ENCODE measurements at regions not wholly inside any gene's neighbourhood (a gene's known extent, or its start where the extent isn't known, plus 50 kb on each side); places are given as distances from the start of the nearest gene placed in this dataset.
"Not testable (repeated sequence)": the region's sequence is repeated elsewhere in the genome, so short reads cannot be mapped to it uniquely, and the experiment has no call there.

DNA sequence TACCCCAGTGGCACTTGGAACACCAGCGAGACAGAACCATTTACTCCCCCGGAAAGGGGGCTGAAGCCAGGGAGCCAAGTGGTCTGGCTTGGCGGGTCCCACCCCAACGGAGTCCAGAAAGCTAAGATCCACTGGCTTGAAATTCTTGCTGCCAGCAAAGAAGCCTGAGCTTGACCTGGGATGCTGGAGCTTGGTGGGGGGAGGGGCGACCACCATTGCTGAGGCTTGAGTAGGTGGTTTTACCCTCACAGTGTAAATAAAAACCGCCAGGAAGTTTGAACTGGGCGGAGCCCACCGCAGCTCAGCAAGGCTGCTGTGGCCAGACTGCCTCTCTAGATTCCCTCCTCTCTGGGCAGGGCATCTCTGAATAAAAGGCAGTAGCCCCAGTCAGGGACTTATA, 62.8 kb downstream of the RPS24 start:
- FAIRE-seq; DNase-seq (ENCODE audit: insufficient read length, low spot score): not testable (repeated sequence)

DNA sequence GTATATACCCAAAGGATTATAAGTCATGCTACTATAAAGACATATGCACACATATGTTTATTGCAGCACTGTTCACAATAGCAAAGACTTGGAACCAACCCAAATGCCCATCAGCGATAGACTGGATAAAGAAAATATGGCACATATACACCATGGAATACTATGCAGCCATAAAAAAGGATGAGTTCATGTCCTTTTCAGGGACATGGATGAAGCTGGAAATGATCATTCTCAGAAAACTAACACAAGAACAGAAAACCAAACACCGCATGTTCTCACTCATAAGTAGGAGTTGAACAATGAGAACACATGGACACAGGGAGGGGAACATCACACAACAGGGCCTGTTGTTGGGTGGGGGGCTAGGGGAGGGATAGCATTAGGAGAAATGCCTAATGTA, 68.9 kb downstream of the RPS24 start:
- not testable (repeated sequence) for FAIRE-seq; DNase-seq (ENCODE audit: insufficient read length, low spot score)

DNA sequence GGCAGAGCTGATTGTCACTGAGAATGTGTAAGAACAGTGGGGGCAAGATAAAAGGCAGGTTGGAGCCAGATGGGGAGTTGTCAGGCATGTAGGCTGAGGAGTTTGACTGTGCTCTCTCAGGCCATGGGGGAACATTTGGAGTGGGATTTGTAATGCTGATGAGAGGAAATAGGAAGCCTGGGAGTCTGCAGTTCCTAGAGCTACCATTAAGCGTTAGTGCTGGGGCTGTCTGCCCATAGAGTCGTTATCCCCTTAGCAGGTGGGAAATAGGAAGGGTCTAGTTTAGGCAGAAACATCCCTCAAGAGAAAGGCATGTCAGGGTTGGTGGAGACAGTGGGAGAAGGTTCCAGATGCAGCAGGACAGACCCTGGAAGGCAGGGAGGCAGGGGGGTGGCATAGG, 75.5 kb downstream of the RPS24 start:
- FAIRE-seq: no peak
- DNase-seq (ENCODE audit: insufficient read length, low spot score): no peak
- TF ChIP-seq POLR2A (IDR thresholded peaks at IDR 0.05; ENCODE audit: low read depth, low read length): no peak

DNA sequence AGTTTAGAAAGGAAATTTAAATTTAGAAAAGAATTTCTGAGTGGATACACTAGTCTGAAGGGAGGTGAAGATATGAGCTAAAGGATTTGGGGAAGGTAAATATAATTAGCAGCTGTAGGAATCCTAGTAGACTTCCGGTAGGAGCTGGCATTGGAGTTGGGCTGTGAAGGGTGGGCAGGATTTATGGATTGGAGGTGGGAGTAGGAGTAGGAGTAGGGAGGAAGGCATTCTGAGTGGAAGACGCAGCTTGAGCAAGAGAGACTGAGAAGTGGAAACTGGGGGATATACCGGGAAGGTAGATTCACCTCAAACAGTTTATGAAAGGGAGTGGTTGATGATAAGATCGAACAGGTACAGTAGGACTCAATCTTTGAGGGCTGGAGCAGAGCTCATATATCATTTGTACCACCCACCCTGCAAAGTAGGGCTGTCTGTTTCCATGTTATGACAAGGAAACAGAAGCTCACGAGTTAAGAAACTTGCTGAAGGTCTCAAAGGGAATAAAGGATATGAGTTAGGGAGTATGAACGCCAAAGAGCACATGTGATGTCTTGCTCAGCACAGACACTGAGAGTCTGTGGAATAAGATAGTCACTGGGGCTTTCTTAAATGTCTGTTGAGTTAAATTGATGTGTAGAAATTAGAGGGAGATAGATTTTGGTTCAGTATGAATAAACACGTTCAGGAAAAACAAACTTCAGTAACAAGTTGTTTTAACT, 81.6 kb downstream of the RPS24 start:
- no peak for FAIRE-seq
- no peak for DNase-seq (ENCODE audit: insufficient read length, low spot score)
- no peak for TF ChIP-seq POLR2A (IDR thresholded peaks at IDR 0.05; ENCODE audit: low read depth, low read length)

DNA sequence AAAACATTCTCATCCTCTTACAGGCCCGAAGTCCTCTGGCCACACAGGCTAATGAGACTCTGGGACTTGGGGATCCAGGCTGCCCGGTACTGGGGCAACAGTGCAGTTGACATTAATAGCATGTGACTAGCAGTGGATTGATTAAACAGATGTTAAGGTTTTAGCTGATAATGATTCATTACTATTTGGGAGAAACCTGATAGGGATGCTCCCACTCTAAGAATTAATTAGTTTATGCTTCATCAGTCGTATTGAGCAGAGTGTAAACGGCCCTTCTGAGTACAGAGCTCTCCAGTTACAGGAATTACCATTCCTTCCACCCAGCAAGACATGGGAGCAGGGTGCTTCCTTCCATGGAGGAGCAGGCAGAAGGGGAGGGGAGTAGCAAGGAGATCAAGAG, 82.7 kb downstream of the RPS24 start:
- FAIRE-seq (no peak), DNase-seq (ENCODE audit: insufficient read length, low spot score) (no peak)
- TF ChIP-seq POLR2A (IDR thresholded peaks at IDR 0.05; ENCODE audit: low read depth, low read length): no peak

DNA sequence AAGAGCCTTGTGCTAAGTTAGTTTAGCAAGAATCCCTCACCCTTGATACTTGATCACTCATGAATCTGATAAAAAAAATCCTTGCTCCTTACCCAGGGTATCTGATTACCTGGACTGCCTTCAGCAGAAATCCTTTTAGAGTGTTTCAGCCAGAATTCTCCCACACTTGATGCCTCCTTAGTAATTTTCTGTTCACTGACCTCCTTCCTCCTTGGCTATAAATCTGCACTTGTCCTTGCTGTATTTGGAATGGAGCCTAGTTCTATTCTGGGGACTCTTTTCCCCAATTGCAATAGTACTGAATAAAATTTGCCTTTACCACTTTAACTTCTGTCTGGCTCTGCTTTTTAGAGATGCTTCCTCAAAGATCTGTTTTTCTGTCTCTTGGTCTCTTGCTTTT, 84.9 kb downstream of the RPS24 start:
- no peak for TF ChIP-seq POLR2A (IDR thresholded peaks at IDR 0.05; ENCODE audit: low read depth, low read length)
- no peak for DNase-seq (ENCODE audit: insufficient read length, low spot score)
- no peak for FAIRE-seq

DNA sequence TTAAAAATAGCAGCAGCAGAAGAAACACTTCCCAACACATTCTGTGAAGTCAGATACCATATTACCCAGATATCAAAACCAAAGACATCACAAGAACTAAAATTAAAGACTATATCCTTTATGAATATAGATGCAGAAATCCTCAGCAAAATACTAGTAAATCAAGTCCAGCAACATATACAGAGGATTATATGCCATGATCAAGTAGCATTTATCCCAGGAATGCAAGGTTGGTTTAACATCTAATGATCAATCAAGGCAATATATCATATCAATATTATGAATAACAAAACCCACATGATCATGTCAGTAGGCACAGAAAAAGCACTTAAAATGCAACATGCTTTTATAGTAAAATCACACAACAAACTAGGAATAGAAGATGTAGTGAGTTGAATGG, 88.1 kb downstream of the RPS24 start:
- no peak for TF ChIP-seq POLR2A (IDR thresholded peaks at IDR 0.05; ENCODE audit: low read depth, low read length)
- FAIRE-seq: no peak
- DNase-seq (ENCODE audit: insufficient read length, low spot score): no peak

DNA sequence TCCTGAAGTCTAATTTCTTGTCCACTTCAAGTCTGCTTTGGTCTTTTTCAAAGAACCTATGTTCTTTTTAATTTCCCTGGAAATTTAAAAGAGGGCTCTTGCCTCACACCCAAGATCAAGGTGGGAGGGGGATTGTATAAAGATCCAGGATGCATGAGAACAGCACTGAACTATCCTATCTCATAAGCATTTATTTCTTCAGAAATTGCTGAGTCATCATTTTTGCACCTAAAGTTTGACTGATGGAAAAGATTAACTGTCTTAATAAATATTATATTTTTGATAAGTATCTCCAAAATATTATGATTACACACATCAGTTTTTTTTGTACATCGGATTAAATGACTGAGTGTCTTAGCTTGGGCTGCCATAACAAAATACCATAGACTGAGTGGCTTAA, 90.5 kb downstream of the RPS24 start:
- no peak for TF ChIP-seq POLR2A (IDR thresholded peaks at IDR 0.05; ENCODE audit: low read depth, low read length)
- DNase-seq (ENCODE audit: insufficient read length, low spot score) (no peak), FAIRE-seq (no peak)

DNA sequence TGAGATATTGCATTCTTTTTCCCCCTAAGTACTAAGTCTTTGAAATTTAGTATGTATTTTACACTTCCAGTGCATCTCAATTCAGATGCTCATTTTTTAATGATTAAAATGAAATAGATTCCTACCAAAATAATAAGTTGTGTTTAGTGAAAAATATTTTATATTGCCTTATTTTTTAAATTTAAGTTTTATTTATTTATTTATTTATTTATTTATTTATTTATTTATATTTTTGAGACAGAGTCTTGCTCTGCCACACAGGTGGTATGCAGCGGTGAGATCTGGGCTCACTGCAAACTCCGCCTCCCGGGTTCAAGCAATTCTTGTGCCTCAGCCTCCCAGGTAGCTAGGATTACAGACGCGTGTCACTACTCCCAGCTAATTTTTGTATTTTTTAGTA, 95.5 kb downstream of the RPS24 start:
- FAIRE-seq (no peak), DNase-seq (ENCODE audit: insufficient read length, low spot score) (no peak)
- TF ChIP-seq POLR2A (IDR thresholded peaks at IDR 0.05; ENCODE audit: low read depth, low read length): no peak

DNA sequence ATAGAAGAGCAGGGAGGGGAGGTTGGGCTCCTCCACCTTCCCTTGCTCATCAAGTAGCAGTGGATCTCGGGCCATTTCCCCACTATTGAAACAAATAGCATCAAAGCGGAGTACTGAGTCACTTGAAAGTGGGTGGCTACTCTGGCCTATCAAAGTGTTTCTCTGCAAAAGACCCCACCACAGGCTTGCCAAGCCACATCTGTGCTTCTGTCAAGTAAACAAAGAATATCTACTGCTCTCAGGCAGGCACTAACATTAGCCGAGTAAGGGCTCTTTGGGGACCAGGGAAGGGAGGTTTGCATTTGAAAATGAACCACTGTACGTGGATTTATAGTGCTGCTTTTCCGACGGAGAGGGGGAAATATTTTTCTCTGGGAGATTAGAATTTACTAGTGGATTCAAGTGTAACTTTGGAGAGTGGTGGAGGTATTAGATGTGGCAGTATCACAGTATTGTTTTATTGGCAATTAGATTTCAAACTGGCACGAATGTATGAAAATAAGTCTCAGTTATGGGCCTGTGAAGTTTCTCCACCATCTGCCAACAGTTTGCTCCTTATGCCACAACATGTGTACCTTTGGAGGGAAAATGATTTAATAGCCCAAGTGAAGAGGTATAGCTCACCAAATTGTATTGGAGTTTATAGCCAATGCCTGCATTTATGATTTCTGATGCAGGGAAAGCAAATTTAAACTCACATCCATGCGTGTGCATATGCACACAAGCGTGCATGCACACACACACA, 97.5 kb downstream of the RPS24 start:
- no peak for TF ChIP-seq POLR2A (IDR thresholded peaks at IDR 0.05; ENCODE audit: low read depth, low read length)
- DNase-seq (ENCODE audit: insufficient read length, low spot score) (no peak), FAIRE-seq (no peak)

DNA sequence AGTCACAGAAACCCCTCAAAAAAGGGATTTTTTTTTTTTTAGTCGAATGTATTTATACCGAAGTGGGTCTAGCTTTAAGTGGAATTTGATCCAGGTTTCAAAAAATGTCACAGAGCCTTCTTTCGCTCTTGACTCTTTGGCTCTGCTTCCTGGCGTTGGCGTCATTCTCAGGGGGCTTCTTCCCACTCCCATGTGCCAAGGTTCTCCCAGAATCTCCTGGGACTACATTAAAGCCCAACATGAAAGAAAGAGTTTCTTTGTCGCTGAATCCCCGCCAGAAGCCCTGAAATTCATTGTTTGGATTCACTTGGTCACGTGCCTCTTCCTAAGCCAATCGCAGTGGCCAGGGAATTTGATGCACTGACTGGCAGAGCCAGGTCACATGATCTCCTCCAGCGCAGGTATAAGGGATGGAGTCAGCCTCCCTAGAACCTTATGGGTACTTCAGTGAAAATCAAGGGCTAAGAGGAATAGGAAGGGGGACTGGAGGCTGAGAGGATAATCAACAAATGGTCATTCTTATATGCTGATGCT, 101.2 kb downstream of the RPS24 start:
- DNase-seq (ENCODE audit: insufficient read length, low spot score): peak; percentile 30
- peak; percentile 58 for FAIRE-seq
- no peak for TF ChIP-seq POLR2A (IDR thresholded peaks at IDR 0.05; ENCODE audit: low read depth, low read length)

DNA sequence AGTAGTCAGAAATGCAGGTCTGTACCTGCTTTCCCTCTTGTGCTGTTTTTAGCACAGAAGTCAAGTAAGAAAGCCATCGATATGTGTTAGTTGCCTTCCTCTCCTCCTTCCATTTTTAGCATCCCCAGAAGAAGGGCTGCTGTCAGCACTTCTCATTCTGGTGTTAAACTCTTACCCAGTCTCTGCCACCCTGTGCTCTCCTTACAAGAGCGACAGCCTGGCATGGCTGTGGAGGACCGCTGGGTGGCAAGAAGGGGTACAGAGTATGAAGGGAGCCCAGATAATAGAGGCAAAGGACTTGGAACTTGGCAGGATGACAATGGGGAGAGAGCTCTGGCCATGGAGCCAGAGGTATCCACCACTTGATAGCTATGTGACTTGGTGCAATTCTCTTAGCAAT, 103.5 kb downstream of the RPS24 start:
- no peak for FAIRE-seq
- no peak for TF ChIP-seq POLR2A (IDR thresholded peaks at IDR 0.05; ENCODE audit: low read depth, low read length)

DNA sequence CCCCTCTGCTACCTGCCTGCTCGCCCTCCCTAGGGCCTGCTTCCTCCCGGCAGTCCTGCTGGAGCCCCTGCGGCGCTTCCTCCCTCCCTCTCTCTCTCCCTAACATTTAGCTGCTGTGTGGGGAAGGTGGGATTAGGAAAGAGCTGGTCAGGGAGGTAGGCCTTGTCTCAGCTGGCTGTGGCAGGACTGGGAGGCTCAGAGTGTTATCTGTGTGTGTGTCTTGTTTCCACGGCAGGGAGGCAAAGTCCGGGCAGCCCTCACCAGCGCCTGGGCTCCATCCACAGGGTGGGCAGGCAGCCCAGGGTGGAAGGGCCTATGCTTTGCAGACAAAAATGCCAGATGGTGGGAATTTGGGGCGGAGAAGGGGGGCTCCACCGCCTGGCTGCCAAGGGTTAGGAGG, 105.7 kb downstream of the RPS24 start:
- no peak for TF ChIP-seq POLR2A (IDR thresholded peaks at IDR 0.05; ENCODE audit: low read depth, low read length)
- no peak for DNase-seq (ENCODE audit: insufficient read length, low spot score)
- no peak for FAIRE-seq

More for the DNA sequence above, 103.5 kb downstream of the RPS24 start:
- no peak for DNase-seq (ENCODE audit: insufficient read length, low spot score)

DNA sequence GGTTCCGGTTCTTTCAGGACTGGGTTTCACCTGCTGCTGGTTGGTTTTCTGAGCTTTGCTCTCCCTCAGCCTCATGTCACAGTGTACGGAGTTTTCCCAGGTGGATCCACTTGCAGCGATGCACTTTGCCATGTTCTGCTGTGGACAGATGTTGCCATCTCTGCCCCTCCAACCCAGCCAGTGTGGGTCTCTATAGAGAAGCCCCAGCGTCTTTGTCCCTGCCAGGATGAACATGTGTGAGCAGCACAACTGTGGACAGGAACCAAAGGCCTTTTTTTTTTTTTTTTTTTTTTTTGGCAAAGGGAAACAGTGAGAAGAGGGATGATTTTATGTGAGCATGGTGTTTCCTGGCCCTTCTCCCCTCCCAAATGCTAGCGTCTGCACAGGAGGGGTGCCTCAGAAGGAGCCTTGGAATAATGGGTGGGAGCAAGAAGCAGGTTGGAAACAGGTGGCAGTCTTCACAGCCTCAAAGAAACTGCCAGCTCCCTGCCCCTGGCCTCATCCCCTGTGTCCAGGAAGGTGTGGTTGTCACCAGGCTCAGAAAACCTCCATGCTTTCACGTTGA, 106.5 kb downstream of the RPS24 start:
- TF ChIP-seq POLR2A (IDR thresholded peaks at IDR 0.05; ENCODE audit: low read depth, low read length): no peak
- no peak for FAIRE-seq
- DNase-seq (ENCODE audit: insufficient read length, low spot score): no peak

DNA sequence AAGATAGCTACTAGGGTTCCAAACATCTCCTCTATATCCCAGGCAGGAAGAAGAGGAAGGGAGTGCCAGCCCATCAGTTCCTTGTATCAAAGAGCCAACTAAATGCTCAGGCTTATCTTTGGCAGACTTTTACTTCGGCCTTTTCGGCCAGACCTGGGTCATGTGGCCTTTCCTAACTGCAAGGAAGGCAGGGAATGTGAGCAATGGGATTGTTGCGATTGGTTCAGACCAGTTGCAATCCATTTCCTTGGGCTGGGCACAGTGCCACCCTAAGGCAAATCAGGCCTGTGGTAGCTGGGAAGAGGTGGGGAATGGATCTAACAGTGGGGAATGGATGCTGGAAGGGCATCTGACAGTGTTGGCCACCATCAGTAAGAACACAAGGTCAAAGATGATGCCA, 109.9 kb downstream of the RPS24 start:
- TF ChIP-seq POLR2A (IDR thresholded peaks at IDR 0.05; ENCODE audit: low read depth, low read length): no peak
- no peak for FAIRE-seq
- no peak for DNase-seq (ENCODE audit: insufficient read length, low spot score)

All from H54 (cell line).